ENCODE measurements at regions not wholly inside any gene's neighbourhood (a gene's known extent, or its start where the extent isn't known, plus 50 kb on each side); places are given as distances from the start of the nearest gene placed in this dataset.

DNA sequence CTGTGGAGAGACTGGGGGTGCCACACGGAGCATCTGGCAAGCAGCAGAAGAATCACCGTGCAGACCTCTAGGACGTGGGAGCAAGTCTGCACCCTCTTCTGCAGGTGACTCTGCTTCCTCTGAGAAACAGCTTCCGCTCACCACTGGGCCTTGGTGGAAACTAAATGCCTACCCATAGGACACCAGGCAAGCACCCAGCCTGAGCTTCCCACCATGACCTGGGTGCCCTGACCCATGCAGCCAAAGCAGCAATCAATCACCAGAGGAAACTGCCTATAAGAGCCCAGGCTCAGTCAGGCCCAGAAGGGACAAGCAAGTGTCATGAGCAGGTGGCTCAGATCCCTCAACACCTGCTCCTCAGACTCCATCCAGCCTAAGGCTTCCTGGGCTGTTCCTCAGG, 63.4 kb downstream of the IGLL5 start:
- Histone ChIP-seq H3K4me1 (ENCODE audit: control insufficient read depth in 2 of 3, insufficient read depth in 2 of 3, low read depth in 1 of 3, low read length in 3 of 3) (no peaks in the 10 kb centered on the region), H3K4me3 (ENCODE audit: low read length in 3 of 3) (no peak overlapping the region), H3K36me3 (ENCODE audit: control insufficient read depth in 2 of 3, insufficient read depth in 3 of 3, low read length in 3 of 3) (no peaks in the 10 kb centered on the region), H3K27ac (ENCODE audit: low read depth in 2 of 2, low read length in 2 of 2) (no peak overlapping the region), H3K27me3 (ENCODE audit: control insufficient read depth, insufficient read depth, low read length) (peaks cover 7% of the 10 kb centered on the region), H3K9ac (ENCODE audit: low read length in 3 of 3) (no peak overlapping the region), H3K9me3 (ENCODE audit: control insufficient read depth in 2 of 3, insufficient read depth in 1 of 3, low read length in 3 of 3) (peaks cover 0 to 5% (median 0%) of the 10 kb centered on the region in 3 donors)
- FAIRE-seq (no peak), DNase-seq (no peak)
- TF ChIP-seq, protein P1, sequence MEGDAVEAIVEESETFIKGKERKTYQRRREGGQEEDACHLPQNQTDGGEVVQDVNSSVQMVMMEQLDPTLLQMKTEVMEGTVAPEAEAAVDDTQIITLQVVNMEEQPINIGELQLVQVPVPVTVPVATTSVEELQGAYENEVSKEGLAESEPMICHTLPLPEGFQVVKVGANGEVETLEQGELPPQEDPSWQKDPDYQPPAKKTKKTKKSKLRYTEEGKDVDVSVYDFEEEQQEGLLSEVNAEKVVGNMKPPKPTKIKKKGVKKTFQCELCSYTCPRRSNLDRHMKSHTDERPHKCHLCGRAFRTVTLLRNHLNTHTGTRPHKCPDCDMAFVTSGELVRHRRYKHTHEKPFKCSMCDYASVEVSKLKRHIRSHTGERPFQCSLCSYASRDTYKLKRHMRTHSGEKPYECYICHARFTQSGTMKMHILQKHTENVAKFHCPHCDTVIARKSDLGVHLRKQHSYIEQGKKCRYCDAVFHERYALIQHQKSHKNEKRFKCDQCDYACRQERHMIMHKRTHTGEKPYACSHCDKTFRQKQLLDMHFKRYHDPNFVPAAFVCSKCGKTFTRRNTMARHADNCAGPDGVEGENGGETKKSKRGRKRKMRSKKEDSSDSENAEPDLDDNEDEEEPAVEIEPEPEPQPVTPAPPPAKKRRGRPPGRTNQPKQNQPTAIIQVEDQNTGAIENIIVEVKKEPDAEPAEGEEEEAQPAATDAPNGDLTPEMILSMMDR (IDR thresholded peaks at IDR 0.05; ENCODE audit: borderline replicate concordance, extremely low read depth, insufficient read depth), result no peak
- intact Hi-C loops (cut with DNase I), result no loop called here

DNA sequence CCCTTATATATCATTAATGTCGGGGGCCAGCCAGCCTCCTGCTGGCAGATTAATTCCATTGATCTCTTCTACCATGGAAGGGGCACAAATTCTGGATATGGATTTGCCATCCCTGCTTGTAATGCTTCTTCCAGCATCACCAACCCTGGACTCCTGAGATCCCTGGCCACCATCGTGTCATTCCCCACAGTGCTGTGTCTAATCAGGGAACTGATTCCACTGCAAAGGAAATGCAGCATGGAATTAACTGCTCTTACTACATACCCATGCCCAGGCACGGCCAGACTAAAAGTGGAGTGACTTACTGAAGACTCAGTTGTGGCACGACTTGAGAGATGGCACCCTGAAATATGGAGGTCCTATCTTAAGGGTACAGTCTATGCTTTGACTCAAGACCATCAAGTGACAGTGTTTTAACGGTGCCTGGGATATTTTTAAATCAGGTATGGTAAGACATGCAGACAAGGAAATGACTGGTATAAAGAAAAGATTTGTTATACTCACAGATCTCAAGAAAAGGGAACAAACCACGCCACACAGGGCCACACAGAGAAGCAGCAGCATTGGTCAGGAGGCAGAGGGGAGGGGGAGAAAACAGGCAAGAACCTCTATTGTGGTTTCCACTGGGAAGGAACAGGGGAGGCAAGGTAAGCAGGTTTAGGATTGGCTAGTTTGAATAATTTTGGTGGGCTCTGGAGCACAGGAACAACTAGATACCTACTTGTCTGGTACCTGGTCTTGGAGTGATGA, 65.1 kb downstream of the IGLL5 start:
- Histone ChIP-seq H3K27me3 (ENCODE audit: control insufficient read depth, insufficient read depth, low read length) (peaks cover 7% of the 10 kb centered on the region), H3K4me1 (ENCODE audit: control insufficient read depth in 2 of 3, insufficient read depth in 2 of 3, low read depth in 1 of 3, low read length in 3 of 3) (no peaks in the 10 kb centered on the region), H3K4me3 (ENCODE audit: low read length in 3 of 3) (no peak overlapping the region), H3K36me3 (ENCODE audit: control insufficient read depth in 2 of 3, insufficient read depth in 3 of 3, low read length in 3 of 3) (no peaks in the 10 kb centered on the region), H3K9me3 (ENCODE audit: control insufficient read depth in 2 of 3, insufficient read depth in 1 of 3, low read length in 3 of 3) (peaks cover 0 to 5% (median 0%) of the 10 kb centered on the region in 3 donors), H3K9ac (ENCODE audit: low read length in 3 of 3) (no peak overlapping the region), H3K27ac (ENCODE audit: low read depth in 2 of 2, low read length in 2 of 2) (no peak overlapping the region)
- DNase-seq (no peak), FAIRE-seq (no peak)
- intact Hi-C loops (cut with DNase I), result no loop called here
- TF ChIP-seq, protein P1 (IDR thresholded peaks at IDR 0.05; ENCODE audit: borderline replicate concordance, extremely low read depth, insufficient read depth), result no peak

DNA sequence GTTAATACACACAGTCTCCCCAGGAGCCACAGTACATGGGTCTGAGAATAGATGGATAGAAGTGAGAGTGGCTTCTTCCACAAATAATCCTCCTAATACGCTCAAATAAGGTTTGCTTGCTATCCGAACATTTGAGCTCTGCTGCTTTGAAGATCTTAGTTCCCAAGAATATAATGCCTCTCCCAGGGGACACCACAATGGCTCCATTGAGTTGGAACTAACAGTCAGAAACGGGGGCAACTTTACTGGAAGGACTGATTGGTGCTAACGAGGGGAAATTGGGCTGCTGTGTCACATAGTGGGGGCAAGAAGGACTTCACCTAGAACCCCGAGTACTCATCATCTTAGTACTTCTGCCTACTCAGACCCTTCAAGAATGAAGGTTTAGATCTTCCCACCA, 66.2 kb downstream of the IGLL5 start:
- Histone ChIP-seq H3K4me1 (ENCODE audit: control insufficient read depth in 2 of 3, insufficient read depth in 2 of 3, low read depth in 1 of 3, low read length in 3 of 3) (no peaks in the 10 kb centered on the region), H3K9me3 (ENCODE audit: control insufficient read depth in 2 of 3, insufficient read depth in 1 of 3, low read length in 3 of 3) (peaks cover 0 to 5% (median 0%) of the 10 kb centered on the region in 3 donors), H3K36me3 (ENCODE audit: control insufficient read depth in 2 of 3, insufficient read depth in 3 of 3, low read length in 3 of 3) (no peaks in the 10 kb centered on the region), H3K27ac (ENCODE audit: low read depth in 2 of 2, low read length in 2 of 2) (no peak overlapping the region), H3K4me3 (ENCODE audit: low read length in 3 of 3) (no peak overlapping the region), H3K27me3 (ENCODE audit: control insufficient read depth, insufficient read depth, low read length) (peaks cover 7% of the 10 kb centered on the region), H3K9ac (ENCODE audit: low read length in 3 of 3) (no peak overlapping the region)
- DNase-seq, result no peak
- intact Hi-C loops (cut with DNase I), result no loop called here
- no peak for FAIRE-seq
- TF ChIP-seq, protein P1 (IDR thresholded peaks at IDR 0.05; ENCODE audit: borderline replicate concordance, extremely low read depth, insufficient read depth), result no peak

Data from kidney (tissue), 13 donors.